Endothelial cell (in vitro differentiated cells): ENCODE measurements at regions not wholly inside any gene's neighbourhood (a gene's known extent, or its start where the extent isn't known, plus 50 kb on each side); places are given as distances from the start of the nearest gene placed in this dataset.

Experiments
- DNase-seq: peaks from one replicate; pipeline ENCODE4 v3.0.0; 2021; ENCODE audit warnings: low spot score
- H3K27ac Mint-ChIP-seq: one replicate; pipeline ENCODE4 v1.8.0; 2021; ENCODE audit warnings: mixed read lengths, inconsistent platforms; ENCODE audit not compliant: unreplicated experiment
- H3K27me3 Mint-ChIP-seq: one replicate; pipeline ENCODE4 v1.8.0; 2021; ENCODE audit warnings: mild to moderate bottlenecking, moderate library complexity, mixed read lengths, inconsistent platforms; ENCODE audit not compliant: unreplicated experiment
- H3K36me3 Mint-ChIP-seq: one replicate; pipeline ENCODE4 v1.8.0; 2021; ENCODE audit warnings: mild to moderate bottlenecking, low read depth, mixed read lengths, inconsistent platforms; ENCODE audit not compliant: unreplicated experiment
- H3K4me1 Mint-ChIP-seq: one replicate; pipeline ENCODE4 v1.8.0; 2021; ENCODE audit warnings: mild to moderate bottlenecking, mixed read lengths, inconsistent platforms; ENCODE audit not compliant: unreplicated experiment
- H3K4me3 Mint-ChIP-seq: one replicate; pipeline ENCODE4 v1.8.0; 2021; ENCODE audit warnings: mild to moderate bottlenecking, mixed read lengths, inconsistent platforms; ENCODE audit not compliant: unreplicated experiment
- H3K9me3 Mint-ChIP-seq: one replicate; pipeline ENCODE4 v1.8.0; 2021; ENCODE audit warnings: mixed read lengths, inconsistent platforms; ENCODE audit not compliant: unreplicated experiment
- TF ChIP-seq, protein P1 (sequence below): fragments of 200-600 bp; sonication (generic); IDR thresholded peaks from one replicate; pipeline ENCODE4 v1.5.0; 2021; ENCODE audit warnings: antibody characterized with exemption; ENCODE audit not compliant: unreplicated experiment

GRCh38 chr2:172273910-172274571, 153.3 kb upstream of the ITGA6 start:
- Mint-ChIP-seq H3K4me3 (no peak overlapping the region), H3K27ac (no peak overlapping the region), H3K9me3 (no peaks in the 10 kb centered on the region), H3K36me3 (no peaks in the 10 kb centered on the region), H3K27me3 (no peaks in the 10 kb centered on the region), H3K4me1 (peaks cover 6% of the 10 kb centered on the region)
- no peak for DNase-seq
- TF ChIP-seq, protein P1, sequence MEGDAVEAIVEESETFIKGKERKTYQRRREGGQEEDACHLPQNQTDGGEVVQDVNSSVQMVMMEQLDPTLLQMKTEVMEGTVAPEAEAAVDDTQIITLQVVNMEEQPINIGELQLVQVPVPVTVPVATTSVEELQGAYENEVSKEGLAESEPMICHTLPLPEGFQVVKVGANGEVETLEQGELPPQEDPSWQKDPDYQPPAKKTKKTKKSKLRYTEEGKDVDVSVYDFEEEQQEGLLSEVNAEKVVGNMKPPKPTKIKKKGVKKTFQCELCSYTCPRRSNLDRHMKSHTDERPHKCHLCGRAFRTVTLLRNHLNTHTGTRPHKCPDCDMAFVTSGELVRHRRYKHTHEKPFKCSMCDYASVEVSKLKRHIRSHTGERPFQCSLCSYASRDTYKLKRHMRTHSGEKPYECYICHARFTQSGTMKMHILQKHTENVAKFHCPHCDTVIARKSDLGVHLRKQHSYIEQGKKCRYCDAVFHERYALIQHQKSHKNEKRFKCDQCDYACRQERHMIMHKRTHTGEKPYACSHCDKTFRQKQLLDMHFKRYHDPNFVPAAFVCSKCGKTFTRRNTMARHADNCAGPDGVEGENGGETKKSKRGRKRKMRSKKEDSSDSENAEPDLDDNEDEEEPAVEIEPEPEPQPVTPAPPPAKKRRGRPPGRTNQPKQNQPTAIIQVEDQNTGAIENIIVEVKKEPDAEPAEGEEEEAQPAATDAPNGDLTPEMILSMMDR, result no peak

DNA sequence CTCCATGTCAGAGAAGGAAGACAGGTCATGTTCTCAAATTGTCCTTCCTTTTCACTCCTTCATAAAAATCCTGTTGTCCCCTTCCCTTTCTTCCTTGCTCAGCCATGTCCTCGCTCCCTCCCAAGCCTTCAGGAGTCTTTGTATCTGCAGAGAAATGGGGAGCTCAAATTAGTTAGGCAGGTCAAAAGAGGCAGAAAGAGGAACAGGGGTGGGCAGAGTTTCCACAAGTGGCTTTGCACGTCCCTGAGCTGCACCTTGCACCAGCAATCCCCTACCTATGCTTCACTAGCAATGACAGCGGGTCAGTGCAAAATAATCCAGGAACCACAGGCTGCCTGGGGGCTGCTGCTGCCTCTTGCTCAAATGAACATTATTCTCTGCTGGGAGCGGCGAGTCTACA, 152.1 kb upstream of the ITGA6 start:
- Mint-ChIP-seq H3K27ac (no peak overlapping the region), H3K4me3 (no peak overlapping the region), H3K27me3 (peaks cover 2% of the 10 kb centered on the region), H3K9me3 (no peaks in the 10 kb centered on the region), H3K36me3 (no peaks in the 10 kb centered on the region), H3K4me1 (peaks cover 6% of the 10 kb centered on the region)
- TF ChIP-seq, protein P1, result no peak
- no peak for DNase-seq

DNA sequence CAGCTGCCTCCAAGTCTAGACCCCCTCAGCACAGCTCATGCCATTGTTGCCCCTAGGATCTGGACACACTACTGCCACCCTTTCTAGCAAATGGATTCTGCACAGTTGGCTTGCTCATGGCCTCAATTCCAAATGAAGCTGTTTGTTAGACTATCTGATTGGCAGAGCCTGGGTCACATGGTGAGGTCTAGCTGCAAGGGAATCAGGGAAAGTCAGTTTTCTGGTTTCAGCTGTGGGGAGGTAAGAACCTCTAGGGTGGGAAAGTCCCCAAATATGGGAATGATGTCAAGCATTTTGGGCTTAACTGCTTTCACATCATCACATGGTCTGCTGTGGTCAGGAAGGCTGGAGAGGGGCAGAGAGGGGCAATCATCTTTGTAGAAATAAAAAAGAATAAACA, 150.4 kb upstream of the ITGA6 start:
- no peak for DNase-seq
- Mint-ChIP-seq H3K4me1 (no peaks in the 10 kb centered on the region), H3K27me3 (peaks cover 2% of the 10 kb centered on the region), H3K36me3 (no peaks in the 10 kb centered on the region), H3K9me3 (no peaks in the 10 kb centered on the region), H3K4me3 (no peak overlapping the region), H3K27ac (no peak overlapping the region)
- TF ChIP-seq, protein P1, result no peak

DNA sequence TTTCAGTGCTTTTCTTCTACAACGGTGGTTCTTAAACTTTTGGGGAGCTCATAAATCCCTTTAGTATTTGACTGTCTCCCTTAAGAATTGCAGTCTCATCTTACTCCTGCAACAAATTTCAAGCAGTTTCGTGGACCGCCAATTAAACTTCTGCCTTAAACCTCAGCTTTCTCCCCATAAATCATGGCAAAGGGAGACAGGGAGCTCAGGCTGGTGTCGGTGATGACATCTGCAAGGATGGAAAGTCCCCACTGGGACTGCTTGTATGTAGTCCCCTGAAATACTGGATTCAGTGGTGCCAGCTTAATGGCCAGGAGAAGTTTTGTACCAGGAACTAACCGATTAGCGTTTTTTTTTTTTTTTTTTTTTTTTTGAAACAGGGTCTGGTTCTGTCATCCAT, 148.7 kb upstream of the ITGA6 start:
- TF ChIP-seq, protein P1, result no peak
- Mint-ChIP-seq H3K9me3 (no peaks in the 10 kb centered on the region), H3K4me3 (no peak overlapping the region), H3K27ac (no peak overlapping the region), H3K36me3 (no peaks in the 10 kb centered on the region), H3K27me3 (peaks cover 2% of the 10 kb centered on the region), H3K4me1 (no peaks in the 10 kb centered on the region)
- no peak for DNase-seq

GRCh38 chr2:172279214-172279613, 148.2 kb upstream of the ITGA6 start:
- Mint-ChIP-seq H3K4me3 (no peak overlapping the region), H3K4me1 (peaks cover under 1% of the 10 kb centered on the region)
- TF ChIP-seq, protein P1, result no peak

More at GRCh38 chr2:172279214-172279613, 148.2 kb upstream of the ITGA6 start:
- Mint-ChIP-seq H3K36me3 (no peaks in the 10 kb centered on the region), H3K27me3 (peaks cover 2% of the 10 kb centered on the region), H3K27ac (no peak overlapping the region), H3K9me3 (no peaks in the 10 kb centered on the region)
- no peak for DNase-seq
